ENCODE measurements at regions not wholly inside any gene's neighbourhood (a gene's known extent, or its start where the extent isn't known, plus 50 kb on each side); places are given as distances from the start of the nearest gene placed in this dataset.

GRCh38 chr5:174916227-174916626, 191.8 kb downstream of the MSX2 start:
- intact Hi-C loops (cut with DNase I; ENCODE audit: low total_unique reads) = no loop called here
- Histone ChIP-seq H3K4me1 (no peaks in the 10 kb centered on the region), H3K27me3 (no peaks in the 10 kb centered on the region), H3K9me3 (no peaks in the 10 kb centered on the region), H3K36me3 (no peaks in the 10 kb centered on the region), H3K27ac (no peak overlapping the region), H3K4me3 (no peak overlapping the region)
- DNase-seq (ENCODE audit: low spot score in 2 of 2) = no peak
- TF ChIP-seq POLR2AphosphoS5 (IDR thresholded peaks at IDR 0.05) (no peak), POLR2A (IDR thresholded peaks at IDR 0.05) (no peak)
- TF ChIP-seq, protein P1, sequence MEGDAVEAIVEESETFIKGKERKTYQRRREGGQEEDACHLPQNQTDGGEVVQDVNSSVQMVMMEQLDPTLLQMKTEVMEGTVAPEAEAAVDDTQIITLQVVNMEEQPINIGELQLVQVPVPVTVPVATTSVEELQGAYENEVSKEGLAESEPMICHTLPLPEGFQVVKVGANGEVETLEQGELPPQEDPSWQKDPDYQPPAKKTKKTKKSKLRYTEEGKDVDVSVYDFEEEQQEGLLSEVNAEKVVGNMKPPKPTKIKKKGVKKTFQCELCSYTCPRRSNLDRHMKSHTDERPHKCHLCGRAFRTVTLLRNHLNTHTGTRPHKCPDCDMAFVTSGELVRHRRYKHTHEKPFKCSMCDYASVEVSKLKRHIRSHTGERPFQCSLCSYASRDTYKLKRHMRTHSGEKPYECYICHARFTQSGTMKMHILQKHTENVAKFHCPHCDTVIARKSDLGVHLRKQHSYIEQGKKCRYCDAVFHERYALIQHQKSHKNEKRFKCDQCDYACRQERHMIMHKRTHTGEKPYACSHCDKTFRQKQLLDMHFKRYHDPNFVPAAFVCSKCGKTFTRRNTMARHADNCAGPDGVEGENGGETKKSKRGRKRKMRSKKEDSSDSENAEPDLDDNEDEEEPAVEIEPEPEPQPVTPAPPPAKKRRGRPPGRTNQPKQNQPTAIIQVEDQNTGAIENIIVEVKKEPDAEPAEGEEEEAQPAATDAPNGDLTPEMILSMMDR (IDR thresholded peaks at IDR 0.05) = no peak

GRCh38 chr5:174911118-174911517, 186.7 kb downstream of the MSX2 start:
- no peaks in the 10 kb centered on the region for H3K27me3 ChIP-seq
- no peaks in the 10 kb centered on the region for H3K36me3 ChIP-seq
- no peak overlapping the region for H3K27ac ChIP-seq
- TF ChIP-seq POLR2A (IDR thresholded peaks at IDR 0.05) = no peak
- TF ChIP-seq, protein P1 (IDR thresholded peaks at IDR 0.05) = no peak
- no peak for TF ChIP-seq POLR2AphosphoS5 (IDR thresholded peaks at IDR 0.05)
- DNase-seq (ENCODE audit: low spot score in 2 of 2) = no peak
- intact Hi-C loops (cut with DNase I; ENCODE audit: low total_unique reads) = no loop called here
- no peaks in the 10 kb centered on the region for H3K4me1 ChIP-seq
- no peaks in the 10 kb centered on the region for H3K9me3 ChIP-seq
- H3K4me3 ChIP-seq = no peak overlapping the region

GRCh38 chr5:174910245-174910737, 185.9 kb downstream of the MSX2 start:
- H3K4me1 ChIP-seq = no peaks in the 10 kb centered on the region
- H3K27ac ChIP-seq = no peak overlapping the region
- intact Hi-C loops (cut with DNase I; ENCODE audit: low total_unique reads) = no loop called here
- H3K4me3 ChIP-seq = no peak overlapping the region
- H3K36me3 ChIP-seq = no peaks in the 10 kb centered on the region
- TF ChIP-seq POLR2AphosphoS5 (IDR thresholded peaks at IDR 0.05) = no peak
- TF ChIP-seq, protein P1 (IDR thresholded peaks at IDR 0.05) = peak; percentile 53 to 69 (median 60)
- no peak for TF ChIP-seq POLR2A (IDR thresholded peaks at IDR 0.05)
- no peaks in the 10 kb centered on the region for H3K9me3 ChIP-seq
- DNase-seq (ENCODE audit: low spot score in 2 of 2) = peak in 1 of 2 donors; percentile 77
- H3K27me3 ChIP-seq = no peaks in the 10 kb centered on the region

DNA sequence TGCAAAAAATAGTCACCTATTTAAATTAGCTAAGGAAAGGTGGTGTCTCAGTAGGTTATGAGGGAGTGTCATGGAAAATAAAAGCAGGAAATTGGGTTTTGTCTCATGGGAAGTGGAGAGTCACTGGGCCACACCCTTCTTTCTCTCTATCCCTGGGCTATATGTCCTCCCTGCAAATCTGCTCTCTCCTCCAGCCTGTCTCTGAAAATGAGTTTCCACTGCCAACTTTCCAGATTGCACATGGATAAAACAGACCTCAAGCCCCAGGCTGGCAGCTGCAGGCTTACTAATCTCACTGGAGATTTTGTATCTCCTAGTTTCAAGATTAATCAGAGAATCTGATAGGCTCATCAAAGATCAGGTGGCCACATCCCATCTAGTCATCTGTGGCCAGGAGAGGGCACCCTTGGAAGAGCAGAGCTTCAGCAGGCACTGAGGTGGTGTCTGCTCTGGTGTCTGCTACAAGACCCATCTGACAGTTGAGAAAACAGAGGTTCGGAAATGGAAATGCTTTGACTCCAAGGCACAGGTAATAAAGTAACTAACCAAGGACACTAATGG, 178.9 kb downstream of the MSX2 start:
- TF ChIP-seq POLR2AphosphoS5 (IDR thresholded peaks at IDR 0.05) (no peak), POLR2A (IDR thresholded peaks at IDR 0.05) (no peak)
- TF ChIP-seq, protein P1 (IDR thresholded peaks at IDR 0.05) = no peak
- intact Hi-C loops (cut with DNase I; ENCODE audit: low total_unique reads) = no loop called here
- H3K9me3 ChIP-seq = no peaks in the 10 kb centered on the region
- H3K27me3 ChIP-seq = peaks cover 0 to 7% of the 10 kb centered on the region in 2 donors
- H3K4me3 ChIP-seq = no peak overlapping the region
- no peaks in the 10 kb centered on the region for H3K36me3 ChIP-seq
- H3K4me1 ChIP-seq = no peaks in the 10 kb centered on the region
- no peak for DNase-seq (ENCODE audit: low spot score in 2 of 2)
- H3K27ac ChIP-seq = no peak overlapping the region

DNA sequence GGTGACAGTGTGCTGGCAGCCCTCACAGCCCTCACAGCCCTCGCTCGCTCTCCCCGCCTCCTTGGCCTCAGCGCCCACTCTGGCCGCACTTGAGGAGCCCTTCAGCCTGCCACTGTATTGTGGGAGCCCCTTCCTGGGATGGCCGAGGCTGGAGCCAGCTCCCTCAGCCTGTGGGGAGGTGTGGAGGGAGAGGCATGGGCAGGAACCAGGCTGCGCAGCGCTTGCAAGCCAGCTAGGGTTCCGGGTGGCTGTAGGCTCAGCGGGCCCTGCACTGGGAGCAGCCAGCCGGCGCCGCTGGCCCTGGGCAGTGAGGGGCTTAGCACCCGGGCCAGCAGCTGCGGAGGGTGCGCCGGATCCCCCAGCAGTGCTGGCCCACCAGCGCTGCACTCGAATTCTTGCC, 177.0 kb downstream of the MSX2 start:
- Histone ChIP-seq H3K4me3 (no peak overlapping the region), H3K36me3 (no peaks in the 10 kb centered on the region), H3K27ac (no peak overlapping the region), H3K27me3 (peaks cover 0 to 7% of the 10 kb centered on the region in 2 donors), H3K9me3 (no peaks in the 10 kb centered on the region), H3K4me1 (no peaks in the 10 kb centered on the region)
- intact Hi-C loops (cut with DNase I; ENCODE audit: low total_unique reads) = no loop called here
- TF ChIP-seq POLR2AphosphoS5 (IDR thresholded peaks at IDR 0.05) (no peak), POLR2A (IDR thresholded peaks at IDR 0.05) (no peak)
- TF ChIP-seq, protein P1 (IDR thresholded peaks at IDR 0.05) = no peak
- no peak for DNase-seq (ENCODE audit: low spot score in 2 of 2)

Data from breast epithelium (tissue), 4 donors.